ENCODE measurements at regions not wholly inside any gene's neighbourhood (a gene's known extent, or its start where the extent isn't known, plus 50 kb on each side); places are given as distances from the start of the nearest gene placed in this dataset.
A peak's percentile ranks its signal among the peaks of the same experiment; 100 is the strongest.
"Not testable (repeated sequence)": the region's sequence is repeated elsewhere in the genome, so short reads cannot be mapped to it uniquely, and the experiment has no call there.

GRCh38 chr1:148432318-148432717, 50.8 kb downstream of the PPIAL4G start:
- not testable (repeated sequence) for DNase-seq

- DNase-seq: not testable (repeated sequence)
Measured at GRCh38 chr1:148429856-148430255, 53.2 kb downstream of the PPIAL4G start.

GRCh38 chr1:148426940-148427611, 56.0 kb downstream of the PPIAL4G start:
- not testable (repeated sequence) for DNase-seq

GRCh38 chr1:148426385-148426784, 56.7 kb downstream of the PPIAL4G start:
- DNase-seq: not testable (repeated sequence)

- DNase-seq: not testable (repeated sequence)
Measured at GRCh38 chr1:148424143-148425003, 58.7 kb downstream of the PPIAL4G start.

GRCh38 chr1:148422921-148423320, 60.2 kb downstream of the PPIAL4G start:
- DNase-seq: not testable (repeated sequence)

GRCh38 chr1:148417241-148417640, 65.9 kb downstream of the PPIAL4G start:
- not testable (repeated sequence) for DNase-seq

- not testable (repeated sequence) for DNase-seq
Measured at GRCh38 chr1:148413385-148413784, 69.7 kb downstream of the PPIAL4G start.

- not testable (repeated sequence) for DNase-seq
Measured at GRCh38 chr1:148404786-148405568, 78.1 kb downstream of the PPIAL4G start.

- not testable (repeated sequence) for DNase-seq
Measured at GRCh38 chr1:148403925-148404324, 79.2 kb downstream of the PPIAL4G start.

GRCh38 chr1:148403085-148403456, 80.0 kb downstream of the PPIAL4G start:
- not testable (repeated sequence) for DNase-seq

- DNase-seq: not testable (repeated sequence)
Measured at GRCh38 chr1:148402152-148403084, 80.7 kb downstream of the PPIAL4G start.

GRCh38 chr1:148397516-148397915, 85.6 kb downstream of the PPIAL4G start:
- not testable (repeated sequence) for DNase-seq

GRCh38 chr1:148392505-148392904, 90.6 kb downstream of the PPIAL4G start:
- not testable (repeated sequence) for DNase-seq

- not testable (repeated sequence) for DNase-seq
Measured at GRCh38 chr1:148391323-148391722, 91.8 kb downstream of the PPIAL4G start.

- DNase-seq: no peak
Measured at GRCh38 chr1:148389027-148389339, 94.1 kb downstream of the PPIAL4G start.

GRCh38 chr1:148388260-148389026, 94.7 kb downstream of the PPIAL4G start:
- peak; percentile 1 for DNase-seq

GRCh38 chr1:148387949-148388259, 95.2 kb downstream of the PPIAL4G start:
- DNase-seq: not testable (repeated sequence)

GRCh38 chr1:148387122-148387948, 95.8 kb downstream of the PPIAL4G start:
- DNase-seq: not testable (repeated sequence)

GRCh38 chr1:148386617-148387016, 96.5 kb downstream of the PPIAL4G start:
- no peak for DNase-seq

- not testable (repeated sequence) for DNase-seq
Measured at GRCh38 chr1:148386031-148386398, 97.1 kb downstream of the PPIAL4G start.
